ENCODE measurements at regions not wholly inside any gene's neighbourhood (a gene's known extent, or its start where the extent isn't known, plus 50 kb on each side); places are given as distances from the start of the nearest gene placed in this dataset.

DNA sequence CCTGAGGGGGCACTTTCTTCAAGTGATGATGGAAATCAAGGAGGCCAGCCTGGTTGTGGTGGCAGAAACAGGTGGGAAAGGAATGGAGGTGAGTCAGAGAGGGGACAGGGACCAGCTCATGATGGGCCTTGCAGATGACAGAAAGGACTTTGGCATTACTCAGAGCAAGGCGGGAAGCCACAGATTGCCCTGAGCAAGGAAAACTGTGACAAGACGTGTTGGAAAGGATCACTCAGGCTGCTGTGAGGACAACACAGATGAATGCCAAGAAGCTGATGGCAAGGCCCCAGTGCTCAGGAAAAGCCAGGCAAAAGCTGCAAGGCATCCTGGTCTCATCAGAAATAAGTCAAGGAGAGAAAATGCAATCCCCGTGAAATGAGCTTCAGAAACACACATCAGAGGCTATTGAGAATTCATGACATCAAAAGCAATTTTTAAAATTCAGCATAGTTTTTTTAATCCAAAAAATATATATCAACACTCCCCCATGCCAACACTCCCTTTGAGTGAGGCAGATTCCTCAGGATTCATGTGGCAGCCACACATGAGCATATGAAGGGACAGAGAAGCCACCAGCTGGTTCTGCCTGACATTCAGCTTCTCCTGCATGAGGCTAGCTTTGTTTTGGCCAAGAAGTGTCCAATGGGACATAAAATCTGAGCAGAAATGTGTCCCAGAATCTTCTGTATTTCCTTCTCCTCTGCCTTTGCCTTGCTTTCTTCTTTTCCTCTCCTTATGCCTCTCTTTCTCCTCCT lies 244.5 kb upstream of the MYO3A start:
- ATAC-seq, result no peak
- Histone ChIP-seq H3K9me3 (no peaks in the 10 kb centered on the region), H3K36me3 (ENCODE audit: insufficient read depth in 1 of 2, low read depth in 1 of 2) (no peaks in the 10 kb centered on the region), H3K4me1 (no peaks in the 10 kb centered on the region), H3K4me3 (no peak overlapping the region), H3K27me3 (ENCODE audit: insufficient read depth in 3 of 3, low read length in 2 of 3) (no peaks in the 10 kb centered on the region), H3K27ac (no peak overlapping the region)
- DNase-seq, result no peak
- WGBS, 3 donors, result 56 to 80% (median 70%) methylated on average over 3 of the region's 3 CpGs
- TF ChIP-seq, protein P1, sequence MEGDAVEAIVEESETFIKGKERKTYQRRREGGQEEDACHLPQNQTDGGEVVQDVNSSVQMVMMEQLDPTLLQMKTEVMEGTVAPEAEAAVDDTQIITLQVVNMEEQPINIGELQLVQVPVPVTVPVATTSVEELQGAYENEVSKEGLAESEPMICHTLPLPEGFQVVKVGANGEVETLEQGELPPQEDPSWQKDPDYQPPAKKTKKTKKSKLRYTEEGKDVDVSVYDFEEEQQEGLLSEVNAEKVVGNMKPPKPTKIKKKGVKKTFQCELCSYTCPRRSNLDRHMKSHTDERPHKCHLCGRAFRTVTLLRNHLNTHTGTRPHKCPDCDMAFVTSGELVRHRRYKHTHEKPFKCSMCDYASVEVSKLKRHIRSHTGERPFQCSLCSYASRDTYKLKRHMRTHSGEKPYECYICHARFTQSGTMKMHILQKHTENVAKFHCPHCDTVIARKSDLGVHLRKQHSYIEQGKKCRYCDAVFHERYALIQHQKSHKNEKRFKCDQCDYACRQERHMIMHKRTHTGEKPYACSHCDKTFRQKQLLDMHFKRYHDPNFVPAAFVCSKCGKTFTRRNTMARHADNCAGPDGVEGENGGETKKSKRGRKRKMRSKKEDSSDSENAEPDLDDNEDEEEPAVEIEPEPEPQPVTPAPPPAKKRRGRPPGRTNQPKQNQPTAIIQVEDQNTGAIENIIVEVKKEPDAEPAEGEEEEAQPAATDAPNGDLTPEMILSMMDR (IDR thresholded peaks at IDR 0.05), result no peak
- intact Hi-C loops (cut with DNase I), result no loop called here

DNA sequence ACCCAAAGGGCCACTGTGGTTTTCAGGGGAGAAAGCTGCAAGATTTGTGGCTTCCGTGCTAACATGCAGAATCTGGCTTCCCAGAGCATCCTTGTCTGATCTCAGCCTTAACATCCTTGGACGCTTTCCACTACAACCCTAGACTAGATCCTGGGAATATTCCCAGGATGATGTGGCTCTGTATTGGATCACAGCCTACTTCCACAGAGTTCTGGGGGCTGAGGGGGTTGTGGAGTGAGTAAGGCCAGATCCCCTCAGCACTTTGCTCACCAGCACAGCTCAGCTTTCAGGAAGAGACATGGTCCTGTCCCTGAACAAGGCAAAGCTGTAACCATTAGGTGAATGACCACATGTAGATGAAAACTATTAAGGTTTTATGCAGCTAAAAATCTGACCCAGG lies 241.3 kb upstream of the MYO3A start:
- Histone ChIP-seq H3K4me1 (no peaks in the 10 kb centered on the region), H3K27me3 (ENCODE audit: insufficient read depth in 3 of 3, low read length in 2 of 3) (no peaks in the 10 kb centered on the region), H3K9me3 (no peaks in the 10 kb centered on the region), H3K36me3 (ENCODE audit: insufficient read depth in 1 of 2, low read depth in 1 of 2) (no peaks in the 10 kb centered on the region), H3K4me3 (no peak overlapping the region), H3K27ac (no peak overlapping the region)
- TF ChIP-seq, protein P1 (IDR thresholded peaks at IDR 0.05), result no peak
- intact Hi-C loops (cut with DNase I), result no loop called here
- 65 to 75% (median 71%) methylated on average over 2 of the region's 2 CpGs for WGBS, 3 donors
- ATAC-seq, result no peak
- DNase-seq, result no peak

DNA sequence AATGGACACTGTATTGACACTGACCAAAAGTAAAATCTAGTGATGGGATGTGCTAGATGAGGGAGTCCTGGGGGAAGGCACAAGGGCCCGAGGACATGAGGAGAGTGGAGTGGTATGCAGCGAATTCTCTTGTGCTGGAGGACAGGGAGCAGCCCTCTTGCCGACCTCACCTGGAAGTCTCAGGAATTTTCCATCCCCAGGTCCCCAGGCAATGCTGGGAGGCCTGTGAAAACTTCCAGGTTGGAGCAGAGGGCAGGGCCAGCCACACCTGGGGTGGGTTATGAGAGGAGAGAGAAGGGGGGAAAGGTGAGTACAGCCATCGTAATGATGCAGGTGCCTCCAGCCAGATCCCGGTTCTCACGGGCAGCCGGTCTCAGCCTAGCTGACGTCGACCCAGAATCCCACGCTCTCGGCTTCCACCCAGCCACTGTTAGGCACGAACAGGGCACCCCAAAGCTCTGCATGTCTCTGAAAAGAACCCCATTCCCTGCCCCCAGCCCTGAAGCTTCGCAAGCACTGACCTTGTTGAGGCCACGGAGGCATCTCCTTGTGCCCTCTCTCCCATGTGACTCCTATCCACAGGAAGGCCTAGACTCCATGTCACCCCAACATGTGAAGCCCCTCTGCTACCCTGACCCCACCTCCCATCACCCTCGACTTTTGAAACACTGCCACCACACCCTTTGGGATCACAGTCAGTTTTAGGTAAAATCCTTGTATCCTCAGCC lies 239.7 kb upstream of the MYO3A start:
- Histone ChIP-seq H3K36me3 (ENCODE audit: insufficient read depth in 1 of 2, low read depth in 1 of 2) (no peaks in the 10 kb centered on the region), H3K4me1 (no peaks in the 10 kb centered on the region), H3K9me3 (no peaks in the 10 kb centered on the region), H3K27me3 (ENCODE audit: insufficient read depth in 3 of 3, low read length in 2 of 3) (no peaks in the 10 kb centered on the region), H3K4me3 (no peak overlapping the region), H3K27ac (no peak overlapping the region)
- TF ChIP-seq, protein P1 (IDR thresholded peaks at IDR 0.05), result no peak
- intact Hi-C loops (cut with DNase I), result no loop called here
- DNase-seq, result no peak
- WGBS, 3 donors, result 86 to 89% (median 88%) methylated on average over 15 of the region's 15 CpGs
- no peak for ATAC-seq

DNA sequence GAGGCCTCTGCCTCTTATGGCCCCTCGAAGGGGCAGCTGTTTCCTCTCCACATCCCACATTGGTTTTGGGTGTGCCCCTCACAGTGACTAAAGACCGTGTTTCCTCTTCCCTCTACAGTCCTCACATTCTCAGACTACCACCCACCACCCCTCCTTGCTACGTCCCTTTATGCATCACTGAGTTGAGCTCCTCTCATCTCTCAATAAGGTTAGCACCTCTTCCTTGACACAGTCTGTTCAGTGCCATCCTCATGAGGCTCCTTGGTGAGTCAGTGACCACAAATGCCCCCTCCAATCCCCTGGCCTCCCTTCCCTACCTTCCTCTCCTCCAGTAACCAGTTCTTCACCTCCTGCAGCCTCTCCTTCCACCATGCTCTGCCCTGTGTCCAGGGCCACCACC lies 239.1 kb upstream of the MYO3A start:
- Histone ChIP-seq H3K9me3 (no peaks in the 10 kb centered on the region), H3K36me3 (ENCODE audit: insufficient read depth in 1 of 2, low read depth in 1 of 2) (no peaks in the 10 kb centered on the region), H3K4me1 (no peaks in the 10 kb centered on the region), H3K27me3 (ENCODE audit: insufficient read depth in 3 of 3, low read length in 2 of 3) (no peaks in the 10 kb centered on the region), H3K4me3 (no peak overlapping the region), H3K27ac (no peak overlapping the region)
- ATAC-seq (no peak), DNase-seq (no peak)
- WGBS, 3 donors, result 62 to 63% (median 63%) methylated on average over 3 of the region's 3 CpGs
- intact Hi-C loops (cut with DNase I), result no loop called here
- TF ChIP-seq, protein P1 (IDR thresholded peaks at IDR 0.05), result no peak
